IMR-90 (cell line): ENCODE measurements at regions not wholly inside any gene's neighbourhood (a gene's known extent, or its start where the extent isn't known, plus 50 kb on each side); places are given as distances from the start of the nearest gene placed in this dataset.

Experiments used
- BHLHE40 ChIP-seq: fragments of 150-350 bp; IDR thresholded peaks from 2 replicates; pipeline ENCODE4 v1.6.1; 2016; ENCODE audit warnings: mild to moderate bottlenecking, low read depth, low read length
- CEBPB ChIP-seq: IDR thresholded peaks from 2 replicates; pipeline ENCODE4 v1.6.1; 2012; ENCODE audit warnings: low read depth, low read length, improper control_type of control experiment
- CHD1 ChIP-seq: IDR thresholded peaks from 2 replicates; pipeline ENCODE4 v1.6.1; 2012; ENCODE audit warnings: low read depth, low read length, improper control_type of control experiment
- CTCF ChIP-seq: conservative IDR thresholded peaks from 2 replicates; pipeline ENCODE4 v1.5.1; 2012; ENCODE audit warnings: mild to moderate bottlenecking, low read depth, low read length, improper control_type of control experiment
- FOS ChIP-seq: fragments of 150-350 bp; IDR thresholded peaks from 2 replicates; pipeline ENCODE4 v1.6.1; 2016; ENCODE audit warnings: low read depth, low read length
- MAFK ChIP-seq: IDR thresholded peaks from 2 replicates; pipeline ENCODE4 v1.6.1; 2012; ENCODE audit warnings: low read depth, low read length, improper control_type of control experiment
- MXI1 ChIP-seq: IDR thresholded peaks from 2 replicates; pipeline ENCODE4 v1.6.1; 2012; ENCODE audit warnings: low read depth, mild to moderate bottlenecking, low read length, moderate library complexity, borderline replicate concordance
- NFE2L2 ChIP-seq: fragments of 150-350 bp; IDR thresholded peaks from 2 replicates; pipeline ENCODE4 v1.6.1; 2016; ENCODE audit warnings: low read depth, mild to moderate bottlenecking, low read length
- POLR2A ChIP-seq: IDR thresholded peaks from 2 replicates; pipeline ENCODE4 v1.6.1; 2012; ENCODE audit warnings: mild to moderate bottlenecking, low read depth, low read length
- RAD21 ChIP-seq: IDR thresholded peaks from 2 replicates; pipeline ENCODE4 v1.6.1; 2012; ENCODE audit warnings: low read length, improper control_type of control experiment
- RFX5 ChIP-seq: IDR thresholded peaks from 2 replicates; pipeline ENCODE4 v1.8.0; 2012; ENCODE audit warnings: low read depth, mild to moderate bottlenecking, low read length, moderate library complexity
- SMC3 ChIP-seq: fragments of 150-350 bp; IDR thresholded peaks from 2 replicates; pipeline ENCODE4 v1.6.1; 2016; ENCODE audit warnings: low read depth, mild to moderate bottlenecking, antibody characterized with exemption, low read length, moderate library complexity

- TF ChIP-seq FOS, result no peak
- TF ChIP-seq RFX5, result no peak
- no peak for TF ChIP-seq CTCF
- TF ChIP-seq CHD1, result no peak
- no peak for TF ChIP-seq POLR2A
- TF ChIP-seq MAFK, result no peak
- TF ChIP-seq BHLHE40, result no peak
- TF ChIP-seq RAD21, result no peak
- TF ChIP-seq SMC3, result no peak
- no peak for TF ChIP-seq MXI1
- no peak for TF ChIP-seq NFE2L2
- TF ChIP-seq CEBPB, result no peak
These were observed 563.6 kb upstream of the CTNND2 start for GRCh38 chr5:12467799-12468198.
